ENCODE measurements at regions not wholly inside any gene's neighbourhood (a gene's known extent, or its start where the extent isn't known, plus 50 kb on each side); places are given as distances from the start of the nearest gene placed in this dataset.

DNA sequence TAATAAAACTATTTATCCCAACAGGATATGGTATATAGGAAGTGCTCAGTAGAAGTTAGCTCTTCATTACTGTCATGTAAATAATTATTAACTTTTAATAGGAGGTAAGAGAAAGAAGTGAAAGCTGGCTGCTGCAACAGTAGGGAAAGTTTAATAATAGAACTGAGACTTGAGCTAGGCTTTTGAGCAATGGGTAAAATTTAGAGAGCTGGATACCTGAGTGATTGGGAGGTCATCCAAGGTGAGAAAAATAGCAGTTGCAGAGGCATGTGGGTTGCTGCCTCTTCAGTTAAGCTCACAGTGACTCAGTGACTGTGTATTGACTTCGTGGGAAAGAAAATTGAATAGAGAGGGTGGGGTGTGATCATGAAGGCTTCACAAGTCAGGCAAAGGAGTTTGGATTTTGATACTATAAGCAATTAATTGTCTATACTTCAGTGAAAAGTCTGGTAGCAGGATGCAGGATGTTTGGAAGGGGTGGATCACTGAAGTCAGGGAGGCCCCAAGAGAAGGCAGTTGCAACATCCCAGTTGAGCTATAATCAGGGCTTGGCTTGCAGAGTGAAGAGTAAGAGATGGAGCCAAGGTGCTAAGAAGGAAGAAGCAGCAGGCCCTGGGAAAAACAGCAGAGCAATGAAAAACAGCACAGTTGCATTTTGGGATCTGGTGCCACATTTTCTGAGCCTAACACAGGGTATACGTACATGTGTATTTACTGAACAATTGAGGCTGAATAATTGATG lies 172.0 kb upstream of the FRMD6 start:
- no peaks in the 10 kb centered on the region for H3F3A ChIP-seq (ENCODE audit: insufficient read depth, low read depth)
- no peaks in the 10 kb centered on the region for H3K9me3 ChIP-seq (ENCODE audit: insufficient read depth, low read depth)
- no peak overlapping the region for H3K4me2 ChIP-seq
- DNase-seq: no peak
- H2AFZ ChIP-seq: no peak overlapping the region; the same call in 1 of the 2 replicates
- no peaks in the 10 kb centered on the region for H3K79me2 ChIP-seq (ENCODE audit: low read depth)
- H3K4me1 ChIP-seq (replicated peaks; ENCODE audit: insufficient read depth): no peaks in the 10 kb centered on the region
- H3K27ac ChIP-seq: no peak overlapping the region
- no peak overlapping the region for H3K4me3 ChIP-seq
- intact Hi-C loops (cut with micrococcal nuclease; ENCODE audit: unreplicated experiment): no loop called here
- CTCF ChIA-PET: no interaction called here
- H4K20me1 ChIP-seq (ENCODE audit: insufficient read depth): no peaks in the 10 kb centered on the region
- no peaks in the 10 kb centered on the region for H3K36me3 ChIP-seq (ENCODE audit: low read depth)
- TF ChIP-seq CTCF (conservative IDR thresholded peaks at IDR 0.05): no peak
- TF ChIP-seq EZH2 (IDR thresholded peaks at IDR 0.05; ENCODE audit: low read depth): no peak
- BruUV-seq (replicated peaks): no TSS peak
- no peaks in the 10 kb centered on the region for H3K27me3 ChIP-seq (ENCODE audit: insufficient read depth, low read depth)
- POLR2A ChIA-PET (ENCODE audit: unreplicated experiment): interaction anchor here (0.7 kb wide), 1 partner anchor 34 kb away, joined by 4 read pairs; no protein-coding TSS in a partner anchor
- no peaks in the 10 kb centered on the region for H3K9me2 ChIP-seq (ENCODE audit: insufficient read depth)

- intact Hi-C loops (cut with micrococcal nuclease; ENCODE audit: unreplicated experiment): no loop called here
- no TSS peak for BruUV-seq (replicated peaks)
- ChIA-PET CTCF (no interaction called here), POLR2A (ENCODE audit: unreplicated experiment) (interaction anchor here (0.6 kb wide), 1 partner anchor 37 kb away, joined by 10 read pairs; no protein-coding TSS in a partner anchor)
- H3F3A ChIP-seq (ENCODE audit: insufficient read depth, low read depth): no peaks in the 10 kb centered on the region
- no peaks in the 10 kb centered on the region for H3K27me3 ChIP-seq (ENCODE audit: insufficient read depth, low read depth)
- H2AFZ ChIP-seq: no peak overlapping the region
- H3K27ac ChIP-seq: no peak overlapping the region
- no peaks in the 10 kb centered on the region for H3K36me3 ChIP-seq (ENCODE audit: low read depth)
- TF ChIP-seq CTCF (conservative IDR thresholded peaks at IDR 0.05): no peak
- TF ChIP-seq EZH2 (IDR thresholded peaks at IDR 0.05; ENCODE audit: low read depth): no peak
- no peak overlapping the region for H3K4me3 ChIP-seq
- no peak overlapping the region for H3K4me2 ChIP-seq
- H3K9me2 ChIP-seq (ENCODE audit: insufficient read depth): no peaks in the 10 kb centered on the region
- H4K20me1 ChIP-seq (ENCODE audit: insufficient read depth): no peaks in the 10 kb centered on the region
- no peaks in the 10 kb centered on the region for H3K4me1 ChIP-seq (replicated peaks; ENCODE audit: insufficient read depth)
- DNase-seq: no peak
- no peaks in the 10 kb centered on the region for H3K9me3 ChIP-seq (ENCODE audit: insufficient read depth, low read depth)
- H3K79me2 ChIP-seq (ENCODE audit: low read depth): no peaks in the 10 kb centered on the region
These were observed 170.1 kb upstream of the FRMD6 start for GRCh38 chr14:51481643-51482042.

GRCh38 chr14:51482102-51482501 lies 169.6 kb upstream of the FRMD6 start:
- Histone ChIP-seq H2AFZ (no peak overlapping the region), H3F3A (ENCODE audit: insufficient read depth, low read depth) (no peaks in the 10 kb centered on the region), H3K9me3 (ENCODE audit: insufficient read depth, low read depth) (no peaks in the 10 kb centered on the region), H3K27ac (no peak overlapping the region), H3K4me3 (no peak overlapping the region), H4K20me1 (ENCODE audit: insufficient read depth) (no peaks in the 10 kb centered on the region), H3K4me2 (no peak overlapping the region), H3K4me1 (replicated peaks; ENCODE audit: insufficient read depth) (no peaks in the 10 kb centered on the region), H3K9me2 (ENCODE audit: insufficient read depth) (no peaks in the 10 kb centered on the region), H3K27me3 (ENCODE audit: insufficient read depth, low read depth) (no peaks in the 10 kb centered on the region), H3K79me2 (ENCODE audit: low read depth) (no peaks in the 10 kb centered on the region), H3K36me3 (ENCODE audit: low read depth) (no peaks in the 10 kb centered on the region)
- no peak for DNase-seq
- TF ChIP-seq EZH2 (IDR thresholded peaks at IDR 0.05; ENCODE audit: low read depth) (no peak), CTCF (conservative IDR thresholded peaks at IDR 0.05) (no peak)
- intact Hi-C loops (cut with micrococcal nuclease; ENCODE audit: unreplicated experiment): no loop called here
- POLR2A ChIA-PET (ENCODE audit: unreplicated experiment): interaction anchor here (0.6 kb wide), 1 partner anchor 38 kb away, joined by 10 read pairs; no protein-coding TSS in a partner anchor
- CTCF ChIA-PET: no interaction called here
- no TSS peak for BruUV-seq (replicated peaks)

All from PC-9 (cell line).